ENCODE measurements at regions not wholly inside any gene's neighbourhood (a gene's known extent, or its start where the extent isn't known, plus 50 kb on each side); places are given as distances from the start of the nearest gene placed in this dataset.
"Not testable (repeated sequence)": the region's sequence is repeated elsewhere in the genome, so short reads cannot be mapped to it uniquely, and the experiment has no call there.

DNA sequence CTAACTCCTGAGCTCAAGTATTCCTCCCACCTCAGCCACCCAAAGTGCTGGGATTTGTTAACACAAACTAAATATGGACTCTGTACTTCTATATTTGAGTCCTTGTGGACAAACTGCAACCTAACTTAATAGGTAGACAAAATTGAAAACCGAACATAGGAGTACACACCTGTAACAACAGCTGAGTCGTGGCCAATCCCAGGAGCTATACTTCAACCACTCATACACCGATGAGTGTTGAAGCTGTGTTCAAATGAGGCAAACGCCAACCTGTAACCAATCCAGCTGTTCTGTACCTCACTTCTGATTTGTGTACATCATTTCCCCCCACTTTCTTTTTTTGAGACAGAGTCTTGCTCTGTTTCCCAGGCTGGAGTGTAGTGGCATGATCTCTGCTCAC, 471.5 kb upstream of the C16orf82 start:
- no peak for DNase-seq (ENCODE audit: low read depth)

DNA sequence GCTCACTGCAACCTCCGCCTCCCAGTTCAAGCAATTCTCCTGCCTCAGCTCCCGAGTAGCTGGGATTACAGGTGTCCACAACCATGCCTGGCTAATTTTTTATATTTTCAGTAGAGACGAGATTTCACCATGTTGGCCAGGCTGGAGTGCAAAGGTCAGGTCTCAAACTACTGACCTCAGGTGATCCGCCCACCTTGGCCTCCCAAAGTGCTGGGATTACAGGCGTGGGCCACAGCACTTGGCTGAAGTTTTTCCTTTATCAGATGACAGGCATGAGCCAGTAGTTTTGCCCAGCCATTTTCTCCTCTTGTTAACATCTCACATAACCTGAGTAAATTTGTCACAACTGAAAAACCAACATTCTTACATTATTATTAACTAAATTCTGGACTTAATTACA, 470.7 kb upstream of the C16orf82 start:
- not testable (repeated sequence) for DNase-seq (ENCODE audit: low read depth)

DNA sequence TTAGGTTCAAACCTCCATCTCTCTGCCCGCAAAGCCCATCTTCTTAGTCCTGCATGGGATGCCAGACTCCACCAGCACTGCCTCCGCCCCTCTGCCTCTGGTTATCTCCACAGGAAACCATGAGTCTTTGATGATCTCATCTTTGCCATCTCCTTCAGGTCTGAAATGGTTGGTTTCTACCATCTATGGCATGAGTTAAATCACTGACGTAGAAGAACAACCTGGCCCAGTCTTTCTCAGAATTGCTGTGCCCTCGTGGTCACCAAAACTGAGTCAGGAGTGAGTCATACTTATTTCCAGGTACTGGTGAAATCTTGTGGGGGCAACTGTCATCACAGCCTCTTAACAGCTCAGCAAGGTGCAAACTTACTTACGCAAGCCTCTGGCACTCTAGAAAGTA, 468.7 kb upstream of the C16orf82 start:
- peak; percentile 26 for DNase-seq (ENCODE audit: low read depth)

DNA sequence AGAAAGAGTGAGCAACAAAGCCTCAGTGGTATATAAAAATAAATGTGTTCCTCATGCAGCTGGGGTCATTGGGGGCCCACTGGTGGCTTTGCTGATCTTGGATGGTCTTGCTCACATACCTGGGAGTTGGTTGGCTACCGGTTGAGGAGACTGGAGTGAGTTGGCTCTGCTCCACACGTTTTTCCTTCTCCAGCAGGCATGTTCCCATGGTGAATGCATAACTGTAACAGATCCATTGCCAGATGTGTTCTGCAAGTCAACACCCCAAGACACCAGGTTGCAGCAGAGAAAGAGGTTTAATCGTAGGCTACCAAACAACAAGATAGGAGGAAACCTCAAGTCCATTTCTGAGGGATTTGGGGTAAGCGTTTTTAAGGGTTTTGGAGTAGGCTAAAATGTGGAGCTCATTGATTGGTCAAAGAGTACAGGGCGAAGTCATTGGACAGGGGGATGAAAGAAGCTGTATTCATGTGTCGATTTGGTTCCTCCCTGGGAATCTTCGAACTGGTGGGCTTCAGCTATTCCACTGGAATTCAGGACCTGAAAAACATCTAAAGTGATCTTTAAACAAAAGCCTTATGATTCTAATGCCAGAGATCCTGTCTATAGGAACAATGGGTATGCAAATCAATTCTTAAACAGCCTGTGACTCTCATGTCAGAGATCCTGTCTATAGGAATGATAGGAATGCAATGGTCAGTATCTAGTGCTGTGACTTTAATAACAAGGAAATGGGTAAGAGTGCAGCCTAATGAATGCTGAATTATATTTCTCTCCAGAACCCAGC, 467.5 kb upstream of the C16orf82 start:
- no peak for DNase-seq (ENCODE audit: low read depth)

DNA sequence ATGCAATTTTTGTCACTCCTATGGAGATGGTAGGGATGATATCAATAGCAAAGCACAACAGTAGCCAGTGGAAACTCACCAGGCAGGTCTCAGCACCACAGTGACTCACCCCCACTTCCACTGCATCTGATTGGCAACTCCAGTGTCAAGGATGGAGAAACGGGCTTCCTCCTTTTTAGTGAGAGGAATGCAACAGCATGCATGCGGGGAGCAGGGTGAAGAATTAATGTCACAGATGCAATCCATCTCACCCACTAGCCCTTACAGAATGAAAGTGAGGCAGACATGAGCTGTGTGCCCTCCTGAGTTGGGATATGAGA, 467.0 kb upstream of the C16orf82 start:
- no peak for DNase-seq (ENCODE audit: low read depth)

DNA sequence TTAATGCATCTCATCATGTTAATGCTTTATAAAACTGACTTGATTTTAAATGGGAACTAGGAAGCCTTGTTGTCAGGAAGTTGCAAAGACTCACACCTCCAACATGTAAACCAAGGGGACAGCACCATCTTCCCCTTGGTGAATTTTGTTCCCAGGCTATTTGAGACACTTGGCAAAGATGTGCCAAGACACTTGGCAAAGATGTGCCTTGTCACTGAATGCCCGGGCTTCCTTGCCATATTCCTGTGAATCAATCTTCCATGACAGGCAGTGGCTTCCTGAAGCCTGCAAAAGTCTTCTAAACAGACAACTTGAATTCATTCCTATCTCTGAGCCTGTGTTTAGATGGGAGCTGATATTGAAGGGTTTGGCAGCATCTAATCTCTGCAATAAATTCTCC, 465.4 kb upstream of the C16orf82 start:
- DNase-seq (ENCODE audit: low read depth): no peak

DNA sequence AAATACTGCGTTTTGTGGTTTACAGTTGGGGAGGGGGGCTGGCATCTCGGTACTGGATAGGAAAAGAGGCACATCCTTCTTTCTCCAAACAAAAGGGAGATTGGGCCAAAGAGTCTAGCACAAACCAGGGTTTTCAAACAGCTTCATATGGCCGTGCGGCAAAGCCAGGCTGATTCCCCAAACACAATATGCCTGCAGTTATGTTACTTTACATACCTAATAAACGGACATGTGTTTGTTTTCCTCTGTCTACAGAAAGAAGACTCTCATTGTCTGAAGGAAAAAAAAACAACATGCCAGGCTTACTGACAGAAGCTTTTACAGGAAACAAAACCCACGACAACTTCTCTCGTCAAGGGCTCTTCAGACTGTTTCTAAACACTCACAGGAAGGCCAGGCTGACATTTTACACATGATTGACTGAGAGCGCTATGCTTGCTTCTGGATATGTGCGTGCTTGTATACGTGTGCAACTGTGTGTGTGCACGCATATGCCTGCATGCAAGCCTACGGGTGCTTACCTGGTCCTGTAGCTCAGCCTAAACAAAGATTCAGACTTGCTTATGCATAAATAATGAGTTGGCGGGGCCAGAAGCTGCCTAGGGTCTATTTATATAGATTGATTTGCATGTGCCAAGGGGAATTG, 461.0 kb upstream of the C16orf82 start:
- no peak for DNase-seq (ENCODE audit: low read depth)

DNA sequence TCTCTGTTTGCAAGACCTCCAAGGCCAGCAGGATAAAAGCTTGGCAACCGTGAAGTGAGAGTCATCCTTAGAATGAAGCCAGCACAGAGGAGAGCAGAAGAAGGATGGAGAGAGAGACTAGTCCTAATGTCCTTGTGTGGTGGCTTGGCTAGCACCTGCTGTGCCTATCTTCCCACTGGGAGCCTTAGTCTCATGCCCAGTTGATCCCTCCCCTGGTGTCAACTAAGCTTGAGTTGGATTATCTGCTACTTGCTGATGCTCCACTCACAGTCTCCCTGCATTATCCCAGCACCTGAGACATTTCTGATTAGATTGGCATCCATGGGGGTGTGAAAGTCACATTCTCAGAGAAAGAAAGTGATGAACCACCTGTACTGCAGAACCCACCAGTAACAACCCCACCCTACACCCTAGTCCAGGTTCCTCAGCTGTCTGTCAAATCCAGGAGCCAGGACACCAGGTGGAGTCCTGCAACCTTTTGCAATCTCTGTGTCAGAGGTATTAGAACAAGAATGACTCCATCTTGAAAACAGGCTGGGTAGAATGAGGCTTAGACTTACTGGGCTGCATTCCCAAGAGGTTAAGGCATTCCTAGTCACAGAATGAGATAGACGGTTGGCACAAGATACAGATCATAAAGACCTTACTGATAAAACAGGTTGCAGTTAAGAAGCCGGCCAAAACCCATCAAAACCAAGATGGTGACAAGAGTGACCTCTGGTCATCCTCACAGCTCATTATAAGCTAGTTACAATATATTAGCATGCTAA, 460.2 kb upstream of the C16orf82 start:
- no peak for DNase-seq (ENCODE audit: low read depth)

DNA sequence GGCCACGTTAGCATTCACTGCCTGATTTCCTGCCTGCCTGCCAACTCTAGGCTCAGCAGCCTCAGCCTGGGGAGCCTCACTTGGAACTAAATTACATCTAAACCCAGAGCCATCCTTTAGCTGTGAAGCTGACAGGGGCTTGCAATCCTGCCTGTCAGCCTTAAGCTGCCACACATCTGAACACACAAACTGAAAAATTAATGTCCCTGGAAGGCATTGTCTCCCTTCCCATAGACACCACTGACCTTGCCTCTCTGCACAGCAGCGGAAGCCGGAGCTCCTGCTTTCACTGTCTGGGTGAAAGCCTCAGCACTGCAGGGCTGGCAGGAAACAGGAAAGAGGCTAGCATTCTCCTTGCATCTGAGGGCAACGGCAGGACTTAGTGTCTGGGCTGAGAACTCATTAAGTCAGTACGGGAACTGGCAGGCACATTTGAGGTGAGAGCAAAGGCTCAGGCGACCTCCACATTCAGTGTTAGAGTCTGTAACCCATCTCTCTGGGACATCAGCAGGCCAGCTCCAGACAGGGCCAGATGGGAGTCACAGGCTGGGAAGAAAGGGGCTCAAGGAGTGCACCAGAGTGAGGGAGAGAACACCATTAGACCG, 452.4 kb upstream of the C16orf82 start:
- DNase-seq (ENCODE audit: low read depth): no peak

DNA sequence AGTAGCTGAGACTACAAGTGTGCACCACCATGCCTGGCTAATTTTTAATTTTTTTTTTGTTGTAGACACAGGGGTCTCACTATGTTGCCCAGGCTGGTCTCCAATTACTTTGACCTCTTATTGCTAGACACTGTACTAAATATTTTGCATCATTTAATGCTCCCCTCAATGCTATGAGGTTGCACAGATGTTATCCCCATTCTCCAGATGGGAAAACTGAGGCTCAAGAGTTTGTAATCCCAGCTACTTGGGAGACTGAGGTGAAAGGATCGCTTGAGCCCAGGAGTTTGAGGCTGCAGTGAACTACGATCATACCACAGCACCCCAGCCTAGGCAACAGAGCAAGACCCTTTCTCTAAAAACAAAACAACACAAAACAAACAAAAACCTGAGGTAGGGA, 443.3 kb upstream of the C16orf82 start:
- DNase-seq (ENCODE audit: low read depth): no peak

DNA sequence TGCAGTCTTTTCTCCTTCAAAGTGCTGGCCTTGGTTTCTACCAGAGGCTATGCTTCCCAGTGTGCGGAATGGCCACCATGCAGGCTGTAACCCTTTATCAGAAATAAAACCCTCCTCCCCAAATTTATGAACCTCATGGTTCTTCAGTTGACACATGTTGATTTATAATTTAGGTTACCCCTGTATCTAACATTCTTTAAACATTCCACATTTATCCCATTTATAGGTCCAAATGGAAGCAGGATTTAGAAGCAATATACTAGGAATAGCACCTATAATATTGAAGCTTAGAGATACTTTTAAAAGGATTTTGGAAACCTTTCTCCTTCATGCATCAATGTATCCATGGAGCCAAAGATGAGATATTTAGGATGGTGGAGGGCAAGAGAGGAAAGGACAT, 438.8 kb upstream of the C16orf82 start:
- DNase-seq (ENCODE audit: low read depth): no peak

DNA sequence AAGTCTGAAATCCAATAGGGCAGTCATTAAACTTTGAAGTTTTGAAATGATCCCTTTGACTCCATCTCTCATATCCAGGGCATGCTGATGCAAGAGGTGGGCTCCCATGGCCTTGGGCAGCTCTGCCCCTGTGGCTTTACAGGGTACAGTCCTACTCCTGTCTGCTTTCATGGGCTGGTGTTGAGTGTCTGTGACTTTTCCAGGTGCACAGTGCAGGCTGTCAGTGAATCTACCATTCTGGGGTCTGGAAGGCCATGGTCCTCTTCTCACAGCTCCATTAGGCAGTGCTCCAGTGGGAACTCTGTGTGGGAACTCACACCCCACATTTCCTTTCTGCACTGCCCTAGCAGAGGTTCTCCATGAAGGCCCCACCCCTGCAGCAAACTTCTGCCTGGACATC, 435.4 kb upstream of the C16orf82 start:
- DNase-seq (ENCODE audit: low read depth): not testable (repeated sequence)

DNA sequence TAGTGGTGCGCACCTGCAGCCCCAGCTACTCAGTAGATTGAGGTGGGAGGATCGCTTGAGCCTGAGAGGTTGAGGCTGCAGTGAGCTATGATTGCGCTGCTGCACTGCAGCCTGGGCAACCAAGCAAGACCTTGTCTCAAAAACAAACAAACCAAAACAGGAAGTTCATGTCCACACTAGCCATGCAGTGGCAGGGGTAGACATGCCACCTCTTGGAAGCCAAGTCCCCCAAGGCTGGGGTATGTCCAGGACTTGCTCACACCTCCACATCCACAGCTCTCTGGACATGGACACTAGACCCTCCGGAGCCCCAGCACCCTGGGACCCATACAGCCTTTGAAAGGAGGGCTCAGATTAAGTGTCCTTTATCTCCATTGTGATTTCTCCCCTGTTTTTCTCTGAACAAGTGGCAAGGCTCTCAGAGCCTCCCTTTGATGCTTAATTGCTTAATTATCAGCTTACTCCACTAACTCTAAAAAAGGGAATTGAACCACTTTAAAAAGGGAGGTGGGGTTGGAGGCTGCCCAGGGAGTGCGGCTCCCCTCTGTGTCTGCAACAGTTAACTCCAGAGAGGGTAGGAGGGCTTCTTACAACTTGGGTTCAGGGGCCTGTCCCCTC, 424.6 kb upstream of the C16orf82 start:
- no peak for DNase-seq (ENCODE audit: low read depth)

DNA sequence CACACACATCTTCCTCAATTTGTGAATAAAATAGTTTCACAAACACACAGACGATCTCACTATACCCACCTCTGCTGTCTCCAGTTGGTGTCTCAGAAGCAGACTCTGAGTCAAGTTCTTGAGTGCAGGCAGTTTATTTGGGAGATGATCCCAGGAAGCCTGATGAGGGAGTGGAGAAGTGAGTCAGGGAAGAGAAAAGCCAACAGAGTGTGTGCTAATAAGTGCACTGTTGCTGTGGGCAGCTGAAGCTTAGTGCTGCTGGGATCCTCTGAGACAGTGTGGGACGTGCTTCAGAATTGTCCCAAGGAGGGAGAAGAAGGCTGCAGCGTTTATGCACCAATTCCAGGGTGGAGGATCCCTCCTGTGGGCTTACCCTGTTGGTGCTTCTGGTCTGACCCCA, 423.2 kb upstream of the C16orf82 start:
- no peak for DNase-seq (ENCODE audit: low read depth)

DNA sequence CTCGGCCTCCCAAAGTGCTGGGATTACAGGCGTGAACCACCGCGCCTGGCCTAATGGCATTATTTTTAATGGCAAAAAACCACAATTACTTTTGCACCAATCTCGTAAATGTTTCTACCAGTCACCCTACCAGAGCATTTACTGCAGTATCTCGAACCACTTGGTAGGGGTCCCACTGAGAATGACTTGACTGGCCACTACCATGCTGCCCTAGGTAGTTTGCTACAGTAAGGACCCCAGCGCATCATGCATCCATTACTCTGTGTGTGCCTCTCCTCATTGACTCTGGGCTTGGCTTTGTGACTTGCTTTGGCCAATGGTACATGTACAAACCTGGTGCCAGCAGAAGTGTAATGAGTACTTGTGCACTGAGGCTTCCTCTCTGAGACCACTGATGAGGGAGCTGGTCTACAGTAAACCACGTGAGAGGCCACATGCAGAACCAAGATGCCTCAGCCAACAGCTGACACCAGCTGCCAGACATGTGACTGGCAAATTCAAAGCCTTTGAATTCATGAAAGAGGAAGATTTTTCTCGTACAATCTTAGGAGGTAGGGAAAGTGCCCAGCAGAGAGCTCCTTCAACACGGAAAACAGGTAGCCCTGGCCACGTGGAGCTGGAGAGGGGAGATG, 421.7 kb upstream of the C16orf82 start:
- DNase-seq (ENCODE audit: low read depth): no peak

DNA sequence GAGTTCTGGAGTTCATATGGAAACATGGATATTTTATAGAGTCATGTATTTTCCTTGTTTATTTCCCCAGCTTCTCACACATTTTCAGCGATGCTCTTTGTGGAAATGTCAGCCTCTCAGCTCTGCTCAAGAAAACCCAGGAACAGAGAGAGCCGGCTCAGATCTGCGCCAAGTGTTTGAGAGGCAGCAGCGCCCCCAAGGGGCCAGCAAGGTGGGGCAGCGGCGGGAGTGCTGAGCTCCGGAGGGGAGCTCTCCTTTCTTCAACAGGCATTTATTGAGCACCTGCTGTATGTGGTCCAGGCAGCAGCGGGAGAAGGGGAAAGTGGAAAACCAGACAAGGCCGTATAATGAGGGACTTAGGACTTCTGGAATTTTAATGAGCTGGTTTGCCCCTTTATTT, 421.1 kb upstream of the C16orf82 start:
- peak; percentile 4 for DNase-seq (ENCODE audit: low read depth)

DNA sequence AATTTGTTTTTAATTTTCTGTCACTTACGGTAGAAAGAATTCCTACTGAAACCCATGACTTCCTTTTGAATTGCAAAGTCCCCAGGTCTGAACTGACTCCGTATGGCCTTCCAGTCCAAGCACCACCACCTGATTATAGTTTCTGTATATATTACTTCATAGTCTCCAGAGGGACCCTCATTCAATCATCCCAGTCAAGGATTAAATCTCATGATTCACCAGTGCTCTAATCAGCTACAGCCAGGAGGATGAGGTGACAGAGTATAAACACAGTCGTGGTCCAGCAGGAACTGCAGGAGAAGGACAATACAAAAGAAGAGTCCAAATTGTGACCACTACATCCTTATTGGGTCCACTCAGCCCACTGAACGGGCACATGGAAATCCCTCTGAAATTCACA, 418.9 kb upstream of the C16orf82 start:
- no peak for DNase-seq (ENCODE audit: low read depth)

DNA sequence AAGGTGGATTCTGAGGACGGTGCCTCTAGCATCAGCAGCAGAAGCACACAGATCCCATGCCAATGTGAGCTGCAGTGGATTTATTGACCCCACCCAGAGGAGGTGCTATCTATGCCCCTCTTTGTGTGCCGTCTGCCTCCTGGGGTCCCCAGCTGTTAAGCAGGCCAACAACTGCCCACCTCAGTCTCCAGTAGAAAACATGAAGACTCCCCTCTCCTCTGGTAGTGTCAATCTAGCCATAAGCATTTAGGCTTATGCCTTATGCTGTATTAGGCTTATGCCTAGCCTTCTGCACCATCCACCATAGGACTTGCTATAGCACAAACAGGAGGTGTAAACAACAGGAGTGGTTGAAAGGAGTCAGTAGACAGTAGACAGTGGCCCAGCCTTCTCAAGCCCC, 417.9 kb upstream of the C16orf82 start:
- no peak for DNase-seq (ENCODE audit: low read depth)

DNA sequence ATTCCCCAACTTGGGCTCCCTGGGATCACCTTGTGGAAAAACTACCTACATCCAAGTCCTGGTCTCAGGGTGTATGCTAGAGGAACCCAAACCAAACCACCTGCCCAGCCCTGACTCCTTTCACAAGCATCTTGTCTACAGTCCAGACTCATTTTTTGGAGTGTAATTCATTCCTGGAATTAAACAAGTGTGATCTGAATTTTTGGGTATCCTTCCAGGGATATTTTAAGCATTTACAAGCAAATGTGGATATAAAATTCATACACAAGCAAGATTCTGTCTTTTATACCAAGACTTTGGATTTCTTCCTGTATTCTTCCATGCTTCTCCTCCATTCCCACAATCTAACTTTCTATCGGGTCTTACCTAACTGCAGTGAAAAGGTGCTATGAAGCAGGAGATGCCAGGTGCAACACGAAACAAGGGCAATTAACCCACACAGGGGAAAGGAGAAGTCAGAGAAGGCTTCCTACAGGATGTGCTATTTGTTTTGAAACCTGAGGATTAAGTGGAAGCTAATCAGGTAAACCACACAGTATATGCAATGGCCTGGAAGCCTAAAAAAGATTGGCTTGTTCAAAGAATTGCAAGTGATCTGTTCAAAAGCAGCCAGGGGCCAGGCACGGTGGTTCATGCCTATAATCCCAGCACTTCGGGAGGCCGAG, 417.2 kb upstream of the C16orf82 start:
- DNase-seq (ENCODE audit: low read depth): no peak

DNA sequence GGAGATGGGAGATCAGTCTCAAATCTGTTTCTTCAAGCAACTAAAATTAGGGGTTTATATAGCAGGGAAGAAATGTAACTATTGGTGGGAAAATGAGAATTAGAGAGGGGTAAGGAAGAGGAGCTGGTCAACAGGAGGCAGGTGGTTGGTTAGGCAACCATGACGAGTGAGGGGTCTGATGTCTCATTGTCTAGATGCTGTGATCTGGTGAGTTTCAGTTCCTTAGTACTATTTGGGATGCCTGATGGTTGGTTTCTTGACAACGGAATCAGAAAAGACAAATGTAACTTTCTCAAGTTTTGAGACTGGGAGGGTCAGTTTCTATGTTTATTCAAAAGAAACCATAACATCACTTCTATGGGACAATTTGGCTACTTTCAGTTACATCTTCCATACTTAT, 415.3 kb upstream of the C16orf82 start:
- no peak for DNase-seq (ENCODE audit: low read depth)

DNA sequence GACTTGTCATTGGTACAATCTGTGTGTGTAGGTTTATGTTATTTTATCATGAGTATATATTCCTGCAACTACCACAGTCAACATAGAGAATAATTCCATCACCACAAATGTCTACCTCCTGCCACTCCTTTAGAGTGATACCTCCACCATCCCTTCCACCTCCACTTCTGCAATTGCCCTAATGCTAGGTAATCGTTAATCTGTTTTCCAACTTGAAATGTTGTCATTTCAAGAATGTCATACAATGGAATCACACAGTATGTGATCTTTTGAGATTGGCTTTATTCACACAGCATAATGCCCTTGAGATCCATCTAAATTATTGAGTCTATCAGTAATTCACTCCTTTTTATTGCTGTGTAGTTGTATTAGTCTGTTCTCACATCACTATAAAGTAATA, 414.8 kb upstream of the C16orf82 start:
- DNase-seq (ENCODE audit: low read depth): no peak
